ENCODE measurements at regions not wholly inside any gene's neighbourhood (a gene's known extent, or its start where the extent isn't known, plus 50 kb on each side); places are given as distances from the start of the nearest gene placed in this dataset.

DNA sequence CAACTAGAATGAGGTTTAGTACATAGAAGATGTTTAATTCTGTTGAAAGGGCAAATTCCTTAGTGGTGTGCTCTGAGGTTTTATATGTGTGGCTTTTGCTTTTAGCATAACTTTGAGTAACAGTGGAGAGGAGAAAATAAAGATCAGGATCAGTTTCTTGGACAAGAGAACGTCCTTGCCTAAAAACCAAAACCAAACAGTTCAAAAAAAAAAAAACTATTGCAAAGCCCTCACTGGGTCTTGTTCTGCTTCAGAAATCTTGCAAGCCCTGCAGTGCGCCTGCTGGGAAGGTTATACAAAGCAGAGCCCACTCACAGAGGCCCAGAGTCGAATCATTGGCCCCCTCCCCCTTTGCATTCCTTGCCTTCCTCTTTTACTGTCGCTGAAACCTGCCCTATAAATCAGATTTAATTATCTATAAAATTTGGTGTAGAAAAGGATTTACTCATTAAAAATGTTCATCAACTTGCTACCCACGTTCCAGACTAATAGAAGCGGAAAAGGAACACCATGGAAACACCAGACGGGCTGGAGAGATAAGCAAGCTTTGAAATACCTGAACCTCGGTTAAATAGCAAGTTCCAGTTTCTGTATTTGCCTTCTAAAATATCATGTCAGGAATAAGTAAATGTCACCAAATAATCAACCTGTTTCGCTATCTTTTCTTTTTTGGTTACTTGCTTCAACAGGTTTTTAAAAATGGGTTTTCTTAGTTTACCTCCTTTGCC, 201.6 kb upstream of the PTBP2 start:
- H3K4me3 ChIP-seq (ENCODE audit: control insufficient read depth in 2 of 3, extremely low read depth in 1 of 3, insufficient read depth in 2 of 3, low read depth in 1 of 3, low read length in 3 of 3) = no peak overlapping the region
- TF ChIP-seq, protein P1, sequence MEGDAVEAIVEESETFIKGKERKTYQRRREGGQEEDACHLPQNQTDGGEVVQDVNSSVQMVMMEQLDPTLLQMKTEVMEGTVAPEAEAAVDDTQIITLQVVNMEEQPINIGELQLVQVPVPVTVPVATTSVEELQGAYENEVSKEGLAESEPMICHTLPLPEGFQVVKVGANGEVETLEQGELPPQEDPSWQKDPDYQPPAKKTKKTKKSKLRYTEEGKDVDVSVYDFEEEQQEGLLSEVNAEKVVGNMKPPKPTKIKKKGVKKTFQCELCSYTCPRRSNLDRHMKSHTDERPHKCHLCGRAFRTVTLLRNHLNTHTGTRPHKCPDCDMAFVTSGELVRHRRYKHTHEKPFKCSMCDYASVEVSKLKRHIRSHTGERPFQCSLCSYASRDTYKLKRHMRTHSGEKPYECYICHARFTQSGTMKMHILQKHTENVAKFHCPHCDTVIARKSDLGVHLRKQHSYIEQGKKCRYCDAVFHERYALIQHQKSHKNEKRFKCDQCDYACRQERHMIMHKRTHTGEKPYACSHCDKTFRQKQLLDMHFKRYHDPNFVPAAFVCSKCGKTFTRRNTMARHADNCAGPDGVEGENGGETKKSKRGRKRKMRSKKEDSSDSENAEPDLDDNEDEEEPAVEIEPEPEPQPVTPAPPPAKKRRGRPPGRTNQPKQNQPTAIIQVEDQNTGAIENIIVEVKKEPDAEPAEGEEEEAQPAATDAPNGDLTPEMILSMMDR (optimal IDR thresholded peaks at IDR 0.05 in 1 of 3, IDR thresholded peaks at IDR 0.05 in 1 of 3, conservative IDR thresholded peaks at IDR 0.05 in 1 of 3; ENCODE audit: extremely low read depth in 1 of 3, insufficient read depth in 2 of 3, low read length in 3 of 3) = no peak
- no peak for TF ChIP-seq EZH2 (IDR thresholded peaks at IDR 0.05; ENCODE audit: low read length)
- H3K36me3 ChIP-seq (ENCODE audit: control insufficient read depth in 2 of 2, extremely low read depth in 1 of 2, insufficient read depth in 2 of 2, low read length in 2 of 2) = no peaks in the 10 kb centered on the region
- no peaks in the 10 kb centered on the region for H3K4me1 ChIP-seq (ENCODE audit: control insufficient read depth, extremely low read depth, insufficient read depth, low read length)
- no peak overlapping the region for H3K4me2 ChIP-seq (ENCODE audit: control insufficient read depth, extremely low read depth, insufficient read depth, low read depth, low read length)
- H3K9me3 ChIP-seq (ENCODE audit: control insufficient read depth, low read depth, low read length) = no peaks in the 10 kb centered on the region
- FAIRE-seq (no peak), DNase-seq (ENCODE audit: low read depth, low spot score) (no peak)
- no peak overlapping the region for H3K9ac ChIP-seq (ENCODE audit: control insufficient read depth, extremely low read depth, insufficient read depth, low read length)
- H3K9me1 ChIP-seq (ENCODE audit: control insufficient read depth, extremely low read depth, insufficient read depth, low read length) = no peaks in the 10 kb centered on the region
- H4K20me1 ChIP-seq (ENCODE audit: control insufficient read depth, extremely low read depth, insufficient read depth, low read length) = no peaks in the 10 kb centered on the region
- no peak overlapping the region for H3K27ac ChIP-seq (ENCODE audit: control insufficient read depth, insufficient read depth, low read length)
- H3K27me3 ChIP-seq (ENCODE audit: control insufficient read depth, extremely low read depth, insufficient read depth, low read length) = no peaks in the 10 kb centered on the region
- dilution Hi-C loops (cut with MboI; ENCODE audit: extremely low pct_ligation_motif_present, low sequenced_read_pairs) = no loop called here
- no peak overlapping the region for H2AFZ ChIP-seq (ENCODE audit: control insufficient read depth, low read length)
- H3K79me2 ChIP-seq (ENCODE audit: control insufficient read depth, insufficient read depth, low read length) = no peaks in the 10 kb centered on the region

DNA sequence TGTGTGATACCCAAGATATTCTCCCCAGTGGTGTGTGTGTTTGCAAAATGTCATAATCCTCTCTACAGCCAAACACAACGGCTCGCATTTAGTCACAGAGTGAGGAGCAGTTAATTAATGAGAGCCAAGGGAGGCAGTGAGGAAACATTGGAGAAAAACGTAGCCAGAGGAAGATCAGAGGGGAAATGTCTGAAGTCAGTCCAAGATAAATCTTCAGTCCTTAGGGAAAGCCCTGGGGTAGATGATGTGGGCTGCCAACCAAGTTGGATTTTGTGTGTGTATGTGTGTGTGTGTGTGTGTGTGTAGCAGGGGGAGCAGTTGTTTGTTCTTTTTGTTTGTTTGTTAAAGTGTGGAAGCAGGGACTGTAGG, 201.0 kb upstream of the PTBP2 start:
- no peak for FAIRE-seq
- Histone ChIP-seq H3K36me3 (ENCODE audit: control insufficient read depth in 2 of 2, extremely low read depth in 1 of 2, insufficient read depth in 2 of 2, low read length in 2 of 2) (no peaks in the 10 kb centered on the region), H3K4me3 (ENCODE audit: control insufficient read depth in 2 of 3, extremely low read depth in 1 of 3, insufficient read depth in 2 of 3, low read depth in 1 of 3, low read length in 3 of 3) (no peak overlapping the region), H3K27ac (ENCODE audit: control insufficient read depth, insufficient read depth, low read length) (no peak overlapping the region), H3K9me1 (ENCODE audit: control insufficient read depth, extremely low read depth, insufficient read depth, low read length) (no peaks in the 10 kb centered on the region), H3K27me3 (ENCODE audit: control insufficient read depth, extremely low read depth, insufficient read depth, low read length) (no peaks in the 10 kb centered on the region), H3K79me2 (ENCODE audit: control insufficient read depth, insufficient read depth, low read length) (no peaks in the 10 kb centered on the region), H3K4me1 (ENCODE audit: control insufficient read depth, extremely low read depth, insufficient read depth, low read length) (no peaks in the 10 kb centered on the region), H3K4me2 (ENCODE audit: control insufficient read depth, extremely low read depth, insufficient read depth, low read depth, low read length) (no peak overlapping the region), H2AFZ (ENCODE audit: control insufficient read depth, low read length) (peak overlapping the region; percentile 13), H3K9ac (ENCODE audit: control insufficient read depth, extremely low read depth, insufficient read depth, low read length) (no peak overlapping the region), H4K20me1 (ENCODE audit: control insufficient read depth, extremely low read depth, insufficient read depth, low read length) (no peaks in the 10 kb centered on the region), H3K9me3 (ENCODE audit: control insufficient read depth, low read depth, low read length) (no peaks in the 10 kb centered on the region)
- no peak for DNase-seq (ENCODE audit: low read depth, low spot score)
- TF ChIP-seq EZH2 (IDR thresholded peaks at IDR 0.05; ENCODE audit: low read length) = no peak
- TF ChIP-seq, protein P1 (optimal IDR thresholded peaks at IDR 0.05 in 1 of 3, IDR thresholded peaks at IDR 0.05 in 1 of 3, conservative IDR thresholded peaks at IDR 0.05 in 1 of 3; ENCODE audit: extremely low read depth in 1 of 3, insufficient read depth in 2 of 3, low read length in 3 of 3) = no peak
- dilution Hi-C loops (cut with MboI; ENCODE audit: extremely low pct_ligation_motif_present, low sequenced_read_pairs) = no loop called here

Data from keratinocyte (primary cell).